H1 (cell line): ENCODE measurements at regions not wholly inside any gene's neighbourhood (a gene's known extent, or its start where the extent isn't known, plus 50 kb on each side); places are given as distances from the start of the nearest gene placed in this dataset.

Source experiments
- EGR1 ChIP-seq: IDR thresholded peaks from 2 replicates; pipeline ENCODE4 v1.6.1; 2011; ENCODE audit warnings: low read depth, low read length, borderline replicate concordance
- KDM4A ChIP-seq: IDR thresholded peaks from one replicate; pipeline ENCODE4 v1.7.1; 2012; ENCODE audit warnings: low read depth, mild to moderate bottlenecking, moderate library complexity, low read length, inconsistent platforms; ENCODE audit not compliant: severe bottlenecking
- POU5F1 ChIP-seq: IDR thresholded peaks from 2 replicates; pipeline ENCODE4 v1.6.1; 2011; ENCODE audit warnings: low read depth, mild to moderate bottlenecking, low read length, moderate library complexity
- SP2 ChIP-seq: IDR thresholded peaks from 2 replicates; pipeline ENCODE4 v1.6.1; 2012; ENCODE audit warnings: mild to moderate bottlenecking, low read length, inconsistent platforms
- TF ChIP-seq, protein P1 (sequence below): IDR thresholded peaks from 2 replicates; pipeline ENCODE4 v1.6.1; 2011; ENCODE audit warnings: low read depth, mild to moderate bottlenecking, low read length; ENCODE audit not compliant: insufficient read depth
- TF ChIP-seq, protein P2 (sequence below): fragments of 300-600 bp; sonication (generic); IDR thresholded peaks from 2 replicates; pipeline ENCODE4 v1.7.1; 2012; ENCODE audit warnings: low read length, moderate library complexity, mild to moderate bottlenecking, inconsistent platforms; ENCODE audit not compliant: insufficient replicate concordance

DNA sequence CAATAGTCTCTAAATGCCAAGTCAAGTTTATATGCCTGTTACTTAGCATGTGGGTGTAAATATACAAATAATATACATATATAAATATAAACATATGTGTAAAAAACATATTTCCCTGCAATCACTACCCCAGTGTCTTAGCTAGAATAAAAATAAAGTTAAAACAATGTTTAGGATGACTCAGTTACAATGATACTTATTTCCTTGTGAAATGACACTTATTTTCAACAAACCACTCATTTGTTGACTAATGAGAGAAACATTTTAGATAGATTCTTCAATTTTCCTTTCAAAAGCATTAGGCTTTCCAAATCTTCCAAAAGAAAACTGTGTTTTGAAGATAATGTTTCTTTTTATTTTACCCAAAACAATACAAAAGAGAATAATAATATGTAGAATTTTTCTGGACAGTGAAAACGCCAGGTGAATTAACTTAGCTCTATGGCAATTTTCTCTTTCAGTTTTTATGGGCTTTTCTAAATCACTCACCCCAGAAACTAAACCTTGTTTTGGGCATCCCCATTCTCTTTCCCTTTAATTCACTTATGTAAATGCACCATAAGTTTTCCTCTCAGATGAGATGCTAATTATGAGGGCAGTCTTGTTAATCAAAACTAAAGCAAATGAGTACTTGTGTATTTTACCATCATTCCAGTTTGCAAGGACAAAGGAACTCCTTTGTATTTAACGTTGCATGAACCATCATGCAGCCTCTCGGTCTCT, 465.9 kb downstream of the BCAT1 start (continued):
- no peak for TF ChIP-seq SP2
- no peak for TF ChIP-seq POU5F1
- TF ChIP-seq, protein P1, sequence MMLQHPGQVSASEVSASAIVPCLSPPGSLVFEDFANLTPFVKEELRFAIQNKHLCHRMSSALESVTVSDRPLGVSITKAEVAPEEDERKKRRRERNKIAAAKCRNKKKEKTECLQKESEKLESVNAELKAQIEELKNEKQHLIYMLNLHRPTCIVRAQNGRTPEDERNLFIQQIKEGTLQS = no peak
- no peak for TF ChIP-seq EGR1
- no peak for TF ChIP-seq KDM4A
- TF ChIP-seq, protein P2, sequence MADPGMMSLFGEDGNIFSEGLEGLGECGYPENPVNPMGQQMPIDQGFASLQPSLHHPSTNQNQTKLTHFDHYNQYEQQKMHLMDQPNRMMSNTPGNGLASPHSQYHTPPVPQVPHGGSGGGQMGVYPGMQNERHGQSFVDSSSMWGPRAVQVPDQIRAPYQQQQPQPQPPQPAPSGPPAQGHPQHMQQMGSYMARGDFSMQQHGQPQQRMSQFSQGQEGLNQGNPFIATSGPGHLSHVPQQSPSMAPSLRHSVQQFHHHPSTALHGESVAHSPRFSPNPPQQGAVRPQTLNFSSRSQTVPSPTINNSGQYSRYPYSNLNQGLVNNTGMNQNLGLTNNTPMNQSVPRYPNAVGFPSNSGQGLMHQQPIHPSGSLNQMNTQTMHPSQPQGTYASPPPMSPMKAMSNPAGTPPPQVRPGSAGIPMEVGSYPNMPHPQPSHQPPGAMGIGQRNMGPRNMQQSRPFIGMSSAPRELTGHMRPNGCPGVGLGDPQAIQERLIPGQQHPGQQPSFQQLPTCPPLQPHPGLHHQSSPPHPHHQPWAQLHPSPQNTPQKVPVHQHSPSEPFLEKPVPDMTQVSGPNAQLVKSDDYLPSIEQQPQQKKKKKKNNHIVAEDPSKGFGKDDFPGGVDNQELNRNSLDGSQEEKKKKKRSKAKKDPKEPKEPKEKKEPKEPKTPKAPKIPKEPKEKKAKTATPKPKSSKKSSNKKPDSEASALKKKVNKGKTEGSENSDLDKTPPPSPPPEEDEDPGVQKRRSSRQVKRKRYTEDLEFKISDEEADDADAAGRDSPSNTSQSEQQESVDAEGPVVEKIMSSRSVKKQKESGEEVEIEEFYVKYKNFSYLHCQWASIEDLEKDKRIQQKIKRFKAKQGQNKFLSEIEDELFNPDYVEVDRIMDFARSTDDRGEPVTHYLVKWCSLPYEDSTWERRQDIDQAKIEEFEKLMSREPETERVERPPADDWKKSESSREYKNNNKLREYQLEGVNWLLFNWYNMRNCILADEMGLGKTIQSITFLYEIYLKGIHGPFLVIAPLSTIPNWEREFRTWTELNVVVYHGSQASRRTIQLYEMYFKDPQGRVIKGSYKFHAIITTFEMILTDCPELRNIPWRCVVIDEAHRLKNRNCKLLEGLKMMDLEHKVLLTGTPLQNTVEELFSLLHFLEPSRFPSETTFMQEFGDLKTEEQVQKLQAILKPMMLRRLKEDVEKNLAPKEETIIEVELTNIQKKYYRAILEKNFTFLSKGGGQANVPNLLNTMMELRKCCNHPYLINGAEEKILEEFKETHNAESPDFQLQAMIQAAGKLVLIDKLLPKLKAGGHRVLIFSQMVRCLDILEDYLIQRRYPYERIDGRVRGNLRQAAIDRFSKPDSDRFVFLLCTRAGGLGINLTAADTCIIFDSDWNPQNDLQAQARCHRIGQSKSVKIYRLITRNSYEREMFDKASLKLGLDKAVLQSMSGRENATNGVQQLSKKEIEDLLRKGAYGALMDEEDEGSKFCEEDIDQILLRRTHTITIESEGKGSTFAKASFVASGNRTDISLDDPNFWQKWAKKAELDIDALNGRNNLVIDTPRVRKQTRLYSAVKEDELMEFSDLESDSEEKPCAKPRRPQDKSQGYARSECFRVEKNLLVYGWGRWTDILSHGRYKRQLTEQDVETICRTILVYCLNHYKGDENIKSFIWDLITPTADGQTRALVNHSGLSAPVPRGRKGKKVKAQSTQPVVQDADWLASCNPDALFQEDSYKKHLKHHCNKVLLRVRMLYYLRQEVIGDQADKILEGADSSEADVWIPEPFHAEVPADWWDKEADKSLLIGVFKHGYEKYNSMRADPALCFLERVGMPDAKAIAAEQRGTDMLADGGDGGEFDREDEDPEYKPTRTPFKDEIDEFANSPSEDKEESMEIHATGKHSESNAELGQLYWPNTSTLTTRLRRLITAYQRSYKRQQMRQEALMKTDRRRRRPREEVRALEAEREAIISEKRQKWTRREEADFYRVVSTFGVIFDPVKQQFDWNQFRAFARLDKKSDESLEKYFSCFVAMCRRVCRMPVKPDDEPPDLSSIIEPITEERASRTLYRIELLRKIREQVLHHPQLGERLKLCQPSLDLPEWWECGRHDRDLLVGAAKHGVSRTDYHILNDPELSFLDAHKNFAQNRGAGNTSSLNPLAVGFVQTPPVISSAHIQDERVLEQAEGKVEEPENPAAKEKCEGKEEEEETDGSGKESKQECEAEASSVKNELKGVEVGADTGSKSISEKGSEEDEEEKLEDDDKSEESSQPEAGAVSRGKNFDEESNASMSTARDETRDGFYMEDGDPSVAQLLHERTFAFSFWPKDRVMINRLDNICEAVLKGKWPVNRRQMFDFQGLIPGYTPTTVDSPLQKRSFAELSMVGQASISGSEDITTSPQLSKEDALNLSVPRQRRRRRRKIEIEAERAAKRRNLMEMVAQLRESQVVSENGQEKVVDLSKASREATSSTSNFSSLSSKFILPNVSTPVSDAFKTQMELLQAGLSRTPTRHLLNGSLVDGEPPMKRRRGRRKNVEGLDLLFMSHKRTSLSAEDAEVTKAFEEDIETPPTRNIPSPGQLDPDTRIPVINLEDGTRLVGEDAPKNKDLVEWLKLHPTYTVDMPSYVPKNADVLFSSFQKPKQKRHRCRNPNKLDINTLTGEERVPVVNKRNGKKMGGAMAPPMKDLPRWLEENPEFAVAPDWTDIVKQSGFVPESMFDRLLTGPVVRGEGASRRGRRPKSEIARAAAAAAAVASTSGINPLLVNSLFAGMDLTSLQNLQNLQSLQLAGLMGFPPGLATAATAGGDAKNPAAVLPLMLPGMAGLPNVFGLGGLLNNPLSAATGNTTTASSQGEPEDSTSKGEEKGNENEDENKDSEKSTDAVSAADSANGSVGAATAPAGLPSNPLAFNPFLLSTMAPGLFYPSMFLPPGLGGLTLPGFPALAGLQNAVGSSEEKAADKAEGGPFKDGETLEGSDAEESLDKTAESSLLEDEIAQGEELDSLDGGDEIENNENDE = no peak
